ENCODE measurements at regions not wholly inside any gene's neighbourhood (a gene's known extent, or its start where the extent isn't known, plus 50 kb on each side); places are given as distances from the start of the nearest gene placed in this dataset.

GRCh38 chr2:38497670-38498037 lies 105.1 kb downstream of the HNRNPLL start:
- CTCF ChIA-PET: interaction anchor here (2.0 kb wide), 1 partner anchor 10 kb away, joined by 6 read pairs; no protein-coding TSS in a partner anchor
- POLR2A ChIA-PET: no interaction called here
- TF ChIP-seq PKNOX1 (IDR thresholded peaks at IDR 0.05) (no peak), FOXA1 (IDR thresholded peaks at IDR 0.05) (no peak), NFRKB (IDR thresholded peaks at IDR 0.05) (no peak), BHLHE40 (IDR thresholded peaks at IDR 0.05; ENCODE audit: borderline replicate concordance) (no peak), ARNT (IDR thresholded peaks at IDR 0.05) (no peak), HDGF (IDR thresholded peaks at IDR 0.05; ENCODE audit: borderline replicate concordance) (no peak), CTBP1 (IDR thresholded peaks at IDR 0.05; ENCODE audit: borderline replicate concordance) (no peak), L3MBTL2 (conservative IDR thresholded peaks at IDR 0.05) (no peak), ELF4 (IDR thresholded peaks at IDR 0.05) (no peak), SUZ12 (IDR thresholded peaks at IDR 0.05) (no peak), SP1 (IDR thresholded peaks at IDR 0.05) (no peak), FOXK2 (IDR thresholded peaks at IDR 0.05) (no peak), LEF1 (IDR thresholded peaks at IDR 0.05; ENCODE audit: borderline replicate concordance) (no peak), TARDBP (IDR thresholded peaks at IDR 0.05) (no peak), ZNF384 (IDR thresholded peaks at IDR 0.05) (no peak)
- no peak for DNase-seq (ENCODE audit: extremely low spot score)

- TF ChIP-seq FOXM1 (IDR thresholded peaks at IDR 0.05; ENCODE audit: borderline replicate concordance) (no peak), ELF4 (IDR thresholded peaks at IDR 0.05) (no peak), SUZ12 (IDR thresholded peaks at IDR 0.05) (no peak), CTBP1 (IDR thresholded peaks at IDR 0.05; ENCODE audit: borderline replicate concordance) (no peak), NFRKB (IDR thresholded peaks at IDR 0.05) (no peak), FOXA1 (IDR thresholded peaks at IDR 0.05) (no peak), TARDBP (IDR thresholded peaks at IDR 0.05) (no peak), FOXK2 (IDR thresholded peaks at IDR 0.05) (no peak), L3MBTL2 (conservative IDR thresholded peaks at IDR 0.05) (no peak), ZNF384 (IDR thresholded peaks at IDR 0.05) (no peak)
- ChIA-PET CTCF (interaction anchor here (2.0 kb wide), 1 partner anchor 11 kb away, joined by 6 read pairs; no protein-coding TSS in a partner anchor), POLR2A (no interaction called here)
- DNase-seq (ENCODE audit: extremely low spot score): no peak
These were observed 105.6 kb downstream of the HNRNPLL start for GRCh38 chr2:38496927-38497669.

- DNase-seq (ENCODE audit: extremely low spot score): no peak
- ChIA-PET CTCF (interaction anchor here (2.0 kb wide), 1 partner anchor 12 kb away, joined by 6 read pairs; no protein-coding TSS in a partner anchor), POLR2A (no interaction called here)
- TF ChIP-seq L3MBTL2 (conservative IDR thresholded peaks at IDR 0.05): no peak
- TF ChIP-seq LEF1 (IDR thresholded peaks at IDR 0.05; ENCODE audit: borderline replicate concordance): no peak
- TF ChIP-seq FOXM1 (IDR thresholded peaks at IDR 0.05; ENCODE audit: borderline replicate concordance): no peak
- no peak for TF ChIP-seq ARNT (IDR thresholded peaks at IDR 0.05)
- no peak for TF ChIP-seq PKNOX1 (IDR thresholded peaks at IDR 0.05)
- TF ChIP-seq SP1 (IDR thresholded peaks at IDR 0.05): no peak
- no peak for TF ChIP-seq FOXA1 (IDR thresholded peaks at IDR 0.05)
- no peak for TF ChIP-seq ZNF384 (IDR thresholded peaks at IDR 0.05)
- TF ChIP-seq FOXK2 (IDR thresholded peaks at IDR 0.05): no peak
- TF ChIP-seq NFRKB (IDR thresholded peaks at IDR 0.05): no peak
These were observed 106.8 kb downstream of the HNRNPLL start for GRCh38 chr2:38495880-38496279.

- ChIA-PET CTCF (interaction anchor here (0.7 to 0.8 kb wide), 3 partner anchors 14 to 116 kb away, joined by 3 read pairs; no protein-coding TSS in a partner anchor), POLR2A (no interaction called here)
- TF ChIP-seq L3MBTL2 (conservative IDR thresholded peaks at IDR 0.05): no peak
- no peak for TF ChIP-seq FOXM1 (IDR thresholded peaks at IDR 0.05; ENCODE audit: borderline replicate concordance)
- TF ChIP-seq SP1 (IDR thresholded peaks at IDR 0.05): no peak
- no peak for TF ChIP-seq LEF1 (IDR thresholded peaks at IDR 0.05; ENCODE audit: borderline replicate concordance)
- TF ChIP-seq CTBP1 (IDR thresholded peaks at IDR 0.05; ENCODE audit: borderline replicate concordance): no peak
- TF ChIP-seq PKNOX1 (IDR thresholded peaks at IDR 0.05): no peak
- TF ChIP-seq ELF4 (IDR thresholded peaks at IDR 0.05): no peak
- no peak for TF ChIP-seq TARDBP (IDR thresholded peaks at IDR 0.05)
- no peak for TF ChIP-seq FOXA1 (IDR thresholded peaks at IDR 0.05)
- no peak for TF ChIP-seq SUZ12 (IDR thresholded peaks at IDR 0.05)
- no peak for TF ChIP-seq NFRKB (IDR thresholded peaks at IDR 0.05)
- no peak for TF ChIP-seq ARNT (IDR thresholded peaks at IDR 0.05)
- no peak for DNase-seq (ENCODE audit: extremely low spot score)
These were observed 108.3 kb downstream of the HNRNPLL start for GRCh38 chr2:38494394-38494793.

- POLR2A ChIA-PET: no interaction called here
- no peak for DNase-seq (ENCODE audit: extremely low spot score)
- CTCF ChIA-PET: no interaction called here
- TF ChIP-seq FOXA1 (IDR thresholded peaks at IDR 0.05) (no peak), ARNT (IDR thresholded peaks at IDR 0.05) (no peak), TARDBP (IDR thresholded peaks at IDR 0.05) (no peak), SP1 (IDR thresholded peaks at IDR 0.05) (no peak), L3MBTL2 (conservative IDR thresholded peaks at IDR 0.05) (no peak), LEF1 (IDR thresholded peaks at IDR 0.05; ENCODE audit: borderline replicate concordance) (no peak), CTBP1 (IDR thresholded peaks at IDR 0.05; ENCODE audit: borderline replicate concordance) (no peak)
These were observed 110.6 kb downstream of the HNRNPLL start for GRCh38 chr2:38492042-38492615.

- TF ChIP-seq FOXK2 (IDR thresholded peaks at IDR 0.05) (no peak), FOXM1 (IDR thresholded peaks at IDR 0.05; ENCODE audit: borderline replicate concordance) (no peak), BHLHE40 (IDR thresholded peaks at IDR 0.05; ENCODE audit: borderline replicate concordance) (no peak), ARNT (IDR thresholded peaks at IDR 0.05) (no peak), CTBP1 (IDR thresholded peaks at IDR 0.05; ENCODE audit: borderline replicate concordance) (no peak), ZNF384 (IDR thresholded peaks at IDR 0.05) (no peak)
- CTCF ChIA-PET: no interaction called here
- DNase-seq (ENCODE audit: extremely low spot score): no peak
- POLR2A ChIA-PET: no interaction called here
These were observed 111.3 kb downstream of the HNRNPLL start for GRCh38 chr2:38491436-38491835.

All from HEK293T (cell line).